OCI-LY3 (cell line): ENCODE measurements at regions not wholly inside any gene's neighbourhood (a gene's known extent, or its start where the extent isn't known, plus 50 kb on each side); places are given as distances from the start of the nearest gene placed in this dataset.

Experiments
- H2AFZ ChIP-seq: fragments of 200-600, 300-600 bp; shearing (Covaris generic); 2 replicates; pipeline ENCODE4 v1.6.0; 2014; ENCODE audit warnings: antibody characterized with exemption, low read depth, low read length
- H3K27ac ChIP-seq: fragments of 200-600, 300-600 bp; sonication (generic); 2 replicates; pipeline ENCODE4 v1.5.1; 2014; ENCODE audit warnings: mild to moderate bottlenecking, low read length, moderate library complexity, mixed read lengths
- H3K27me3 ChIP-seq: fragments of 200-600, 300-600 bp; sonication (generic); 2 replicates; pipeline ENCODE4 v1.6.1; 2014; ENCODE audit warnings: low read depth, low read length, mixed read lengths
- H3K36me3 ChIP-seq: fragments of 200-600, 300-600 bp; sonication (generic); replicated peaks from 2 replicates; pipeline ENCODE3; 2014; ENCODE audit warnings: low read depth, low read length, mixed read lengths
- H3K4me1 ChIP-seq: fragments of 300-600, 200-600 bp; sonication (generic); 2 replicates; pipeline ENCODE4 v1.6.1; 2014; ENCODE audit warnings: low read length, mixed read lengths
- H3K4me2 ChIP-seq: fragments of 200-600, 300-600 bp; sonication (generic); 2 replicates; pipeline ENCODE4 v1.6.1; 2014; ENCODE audit warnings: low read length, mixed read lengths
- H3K4me3 ChIP-seq: fragments of 300-600, 200-600 bp; sonication (generic); 2 replicates; pipeline ENCODE4 v1.5.1; 2014; ENCODE audit warnings: antibody characterized with exemption, mild to moderate bottlenecking, low read length, moderate library complexity
- H3K79me2 ChIP-seq: fragments of 300-600, 200-600 bp; shearing (Covaris generic); 2 replicates; pipeline ENCODE4 v1.6.1; 2014; ENCODE audit warnings: mild to moderate bottlenecking, low read length, mixed read lengths
- H3K9ac ChIP-seq: fragments of 300-600, 200-600 bp; shearing (Covaris generic); 2 replicates; pipeline ENCODE4 v1.6.0; 2014; ENCODE audit warnings: mild to moderate bottlenecking, low read length, moderate library complexity
- H3K9me3 ChIP-seq: fragments of 200-600, 300-600 bp; shearing (Covaris generic); 2 replicates; pipeline ENCODE4 v1.6.1; 2014; ENCODE audit warnings: low read length, mixed read lengths; ENCODE audit not compliant: insufficient read depth
- H4K20me1 ChIP-seq: fragments of 200-600, 300-600 bp; sonication (generic); 2 replicates; pipeline ENCODE4 v1.6.1; 2016; ENCODE audit warnings: low read length, mixed read lengths; ENCODE audit not compliant: insufficient read depth
- EZH2phosphoT487 ChIP-seq: fragments of 200-600 bp; shearing (Covaris generic); IDR thresholded peaks from 2 replicates; pipeline ENCODE4 v1.6.1; 2018; ENCODE audit warnings: antibody characterized with exemption, mixed run types, low read depth
- TF ChIP-seq, protein P1 (sequence below): fragments of 200-600, 300-600 bp; sonication (generic); IDR thresholded peaks from 2 replicates; pipeline ENCODE4 v1.5.1; 2014; ENCODE audit warnings: antibody characterized with exemption, low read length, low read depth

DNA sequence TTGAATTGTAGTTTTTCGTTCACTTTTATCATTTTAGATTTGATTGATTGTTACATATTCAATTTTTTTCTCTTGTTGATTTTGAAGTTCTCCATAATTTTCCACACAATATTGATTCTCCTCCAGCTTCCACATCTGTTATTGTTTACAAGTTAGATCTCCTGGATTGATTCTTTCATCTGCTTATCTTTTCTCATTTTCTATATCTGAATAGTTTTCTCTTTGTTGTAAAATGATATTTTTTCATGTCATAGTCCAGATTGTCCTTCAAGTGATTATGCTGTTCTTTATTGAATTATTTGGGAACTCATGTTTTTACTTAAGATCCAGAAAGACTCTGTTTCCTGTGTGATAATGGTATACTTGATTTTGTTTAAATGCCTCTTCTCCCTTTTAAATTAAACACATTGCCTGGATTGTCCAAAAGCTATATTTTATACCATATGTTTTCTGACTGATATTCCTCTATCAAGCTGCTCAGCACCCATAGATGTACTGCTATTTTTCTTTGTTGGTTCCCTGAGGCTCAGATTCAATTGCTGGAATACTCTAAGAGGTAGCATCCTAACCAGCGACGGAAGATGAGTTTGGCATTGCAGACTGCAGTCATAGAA is 206.6 kb upstream of the PRR16 start:
- H3K36me3 ChIP-seq: no peaks in the 10 kb centered on the region
- no peaks in the 10 kb centered on the region for H4K20me1 ChIP-seq
- no peak overlapping the region for H2AFZ ChIP-seq
- H3K27me3 ChIP-seq: no peaks in the 10 kb centered on the region
- H3K4me1 ChIP-seq: peaks cover 8% of the 10 kb centered on the region
- H3K4me3 ChIP-seq: no peak overlapping the region
- TF ChIP-seq EZH2phosphoT487: no peak
- TF ChIP-seq, protein P1, sequence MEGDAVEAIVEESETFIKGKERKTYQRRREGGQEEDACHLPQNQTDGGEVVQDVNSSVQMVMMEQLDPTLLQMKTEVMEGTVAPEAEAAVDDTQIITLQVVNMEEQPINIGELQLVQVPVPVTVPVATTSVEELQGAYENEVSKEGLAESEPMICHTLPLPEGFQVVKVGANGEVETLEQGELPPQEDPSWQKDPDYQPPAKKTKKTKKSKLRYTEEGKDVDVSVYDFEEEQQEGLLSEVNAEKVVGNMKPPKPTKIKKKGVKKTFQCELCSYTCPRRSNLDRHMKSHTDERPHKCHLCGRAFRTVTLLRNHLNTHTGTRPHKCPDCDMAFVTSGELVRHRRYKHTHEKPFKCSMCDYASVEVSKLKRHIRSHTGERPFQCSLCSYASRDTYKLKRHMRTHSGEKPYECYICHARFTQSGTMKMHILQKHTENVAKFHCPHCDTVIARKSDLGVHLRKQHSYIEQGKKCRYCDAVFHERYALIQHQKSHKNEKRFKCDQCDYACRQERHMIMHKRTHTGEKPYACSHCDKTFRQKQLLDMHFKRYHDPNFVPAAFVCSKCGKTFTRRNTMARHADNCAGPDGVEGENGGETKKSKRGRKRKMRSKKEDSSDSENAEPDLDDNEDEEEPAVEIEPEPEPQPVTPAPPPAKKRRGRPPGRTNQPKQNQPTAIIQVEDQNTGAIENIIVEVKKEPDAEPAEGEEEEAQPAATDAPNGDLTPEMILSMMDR: no peak
- no peak overlapping the region for H3K27ac ChIP-seq
- H3K79me2 ChIP-seq: no peaks in the 10 kb centered on the region
- no peak overlapping the region for H3K9ac ChIP-seq
- peak overlapping the region; percentile 39 for H3K4me2 ChIP-seq
- H3K9me3 ChIP-seq: no peaks in the 10 kb centered on the region

DNA sequence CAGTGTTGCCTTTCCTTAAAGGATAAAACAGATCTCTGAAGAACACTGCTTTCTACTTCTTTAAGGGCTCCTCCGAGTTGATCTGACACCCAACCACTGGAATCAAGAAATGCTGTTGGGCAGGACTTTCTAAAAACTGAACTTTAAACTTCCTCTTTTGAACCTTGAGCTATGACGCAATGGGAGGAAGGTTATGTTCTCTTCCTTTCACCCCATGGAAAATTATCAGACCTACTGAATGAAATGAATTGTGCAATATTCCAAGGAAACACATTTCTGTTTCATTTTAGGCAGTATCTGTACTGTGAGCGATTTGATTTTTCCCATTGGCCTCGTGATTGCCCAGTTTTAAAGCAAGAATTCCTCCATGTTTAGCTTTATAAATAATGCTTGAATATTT is 206.0 kb upstream of the PRR16 start:
- Histone ChIP-seq H3K9me3 (no peaks in the 10 kb centered on the region), H3K4me3 (no peak overlapping the region), H3K4me1 (peaks cover 8% of the 10 kb centered on the region), H3K4me2 (peak overlapping the region; percentile 39), H2AFZ (no peak overlapping the region), H3K79me2 (no peaks in the 10 kb centered on the region), H3K27me3 (no peaks in the 10 kb centered on the region), H3K36me3 (no peaks in the 10 kb centered on the region), H3K27ac (no peak overlapping the region), H3K9ac (no peak overlapping the region), H4K20me1 (no peaks in the 10 kb centered on the region)
- TF ChIP-seq EZH2phosphoT487: no peak
- TF ChIP-seq, protein P1: no peak

DNA sequence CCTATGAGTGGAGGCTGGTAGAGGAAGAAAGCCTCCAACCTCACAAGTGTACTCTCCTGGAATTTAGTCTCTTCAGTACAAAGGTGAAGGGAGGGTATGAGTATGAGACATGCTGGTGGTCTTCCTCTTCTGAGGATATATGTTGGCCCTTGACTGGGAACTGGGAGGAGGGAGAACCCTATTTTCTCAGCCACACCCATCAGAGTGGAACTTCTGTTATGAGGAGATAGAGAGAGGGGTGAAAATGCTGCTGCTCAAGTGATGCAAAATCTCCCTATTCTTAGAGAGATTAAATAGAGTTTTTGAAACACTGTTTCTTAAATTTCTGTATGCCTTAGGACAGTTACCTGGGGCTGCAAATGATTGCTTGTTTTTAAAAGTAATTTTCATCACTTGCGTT is 203.4 kb upstream of the PRR16 start:
- Histone ChIP-seq H2AFZ (no peak overlapping the region), H3K27me3 (no peaks in the 10 kb centered on the region), H3K4me1 (peaks cover 8% of the 10 kb centered on the region), H3K4me2 (no peak overlapping the region), H4K20me1 (no peaks in the 10 kb centered on the region), H3K4me3 (no peak overlapping the region), H3K79me2 (no peaks in the 10 kb centered on the region), H3K36me3 (no peaks in the 10 kb centered on the region), H3K9ac (no peak overlapping the region), H3K27ac (no peak overlapping the region), H3K9me3 (no peaks in the 10 kb centered on the region)
- no peak for TF ChIP-seq EZH2phosphoT487
- TF ChIP-seq, protein P1: no peak

DNA sequence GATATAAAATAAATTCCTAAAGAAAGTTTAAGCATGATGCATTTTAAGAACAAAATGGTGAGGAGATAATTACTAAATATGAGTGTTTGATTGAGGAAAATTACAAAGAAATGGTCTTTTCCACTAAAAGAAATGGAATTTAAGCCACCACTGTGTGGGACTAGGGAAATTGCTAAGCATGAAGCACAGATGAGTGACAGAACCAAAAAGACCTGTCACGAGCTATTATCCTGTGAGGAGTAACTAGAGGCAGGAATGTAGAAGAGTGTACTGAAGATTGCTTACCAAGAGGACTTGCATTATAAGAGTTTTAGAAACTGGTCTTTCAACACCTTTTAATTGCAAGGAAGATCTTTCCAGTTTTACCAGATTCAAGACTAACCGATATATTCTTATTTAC is 193.6 kb upstream of the PRR16 start:
- no peak for TF ChIP-seq EZH2phosphoT487
- TF ChIP-seq, protein P1: no peak
- no peak overlapping the region for H3K4me3 ChIP-seq
- no peak overlapping the region for H3K9ac ChIP-seq
- H3K79me2 ChIP-seq: no peaks in the 10 kb centered on the region
- no peak overlapping the region for H3K27ac ChIP-seq
- no peaks in the 10 kb centered on the region for H3K4me1 ChIP-seq
- no peaks in the 10 kb centered on the region for H3K9me3 ChIP-seq
- H2AFZ ChIP-seq: no peak overlapping the region
- H3K4me2 ChIP-seq: no peak overlapping the region
- no peaks in the 10 kb centered on the region for H4K20me1 ChIP-seq
- H3K36me3 ChIP-seq: no peaks in the 10 kb centered on the region
- no peaks in the 10 kb centered on the region for H3K27me3 ChIP-seq
